Hematopoietic multipotent progenitor cell (in vitro differentiated cells): ENCODE measurements at regions not wholly inside any gene's neighbourhood (a gene's known extent, or its start where the extent isn't known, plus 50 kb on each side); places are given as distances from the start of the nearest gene placed in this dataset.
"Not testable (repeated sequence)": the region's sequence is repeated elsewhere in the genome, so short reads cannot be mapped to it uniquely, and the experiment has no call there.

Source experiments
- DNase-seq, 3 donors: peaks; one replicate each; pipeline ENCODE4 v3.0.0-alpha.2; 2011 to 2015; ENCODE audit warnings: low read depth in 2 of 3, low spot score in 2 of 3

DNA sequence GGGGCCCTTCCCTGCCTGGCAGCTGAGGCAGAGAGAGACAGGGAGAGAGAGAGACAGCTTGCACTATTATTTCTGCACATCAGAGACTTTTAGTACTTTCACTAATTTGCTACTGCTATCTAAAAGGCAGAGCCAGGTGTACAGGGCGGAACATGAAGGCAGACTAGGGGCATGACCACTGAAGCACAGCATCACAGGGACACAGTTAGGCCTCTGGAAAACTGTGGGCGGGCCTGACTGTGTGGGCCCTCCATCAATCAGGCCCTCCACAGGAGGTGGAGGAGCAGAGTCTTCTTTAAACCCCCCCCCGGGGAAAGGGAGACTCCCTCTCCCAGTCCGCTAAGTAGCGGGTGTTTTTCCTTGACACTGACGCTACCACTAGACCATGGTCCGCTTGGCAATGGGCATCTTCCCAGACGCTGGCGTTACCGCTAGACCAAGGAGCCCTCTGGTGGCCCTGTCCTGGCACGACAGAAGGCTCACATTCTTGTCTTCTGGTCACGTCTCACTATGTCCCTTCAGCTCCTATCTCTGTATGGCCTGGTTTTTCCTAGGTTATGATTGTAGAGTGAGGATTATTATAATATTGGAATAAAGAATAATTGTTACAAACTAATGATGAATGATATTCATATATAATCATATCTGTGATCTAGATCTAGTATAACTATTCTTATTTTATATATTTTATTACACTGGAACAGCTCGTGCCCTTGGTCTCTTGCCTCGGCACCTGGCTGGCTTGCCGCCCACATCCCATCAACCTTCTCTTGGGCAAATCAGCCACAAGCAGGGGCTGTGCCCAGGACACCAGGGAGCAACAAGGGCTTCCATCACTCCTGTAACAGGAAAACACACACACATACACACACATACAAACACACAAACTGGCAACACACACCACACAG, 60.7 kb upstream of the PPP2R2D start:
- not testable (repeated sequence) for DNase-seq

DNA sequence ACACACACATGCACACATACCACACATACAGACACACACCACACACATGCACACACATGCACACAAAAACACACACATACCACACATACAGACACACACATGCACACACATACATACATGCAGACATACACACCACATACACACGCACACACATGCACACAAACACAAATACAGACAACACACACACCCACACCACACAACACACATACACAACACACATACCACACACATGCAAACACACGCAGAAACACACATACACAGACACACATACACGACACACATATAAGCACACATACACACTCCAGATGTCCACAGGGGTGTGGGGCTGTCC, 60.1 kb upstream of the PPP2R2D start:
- DNase-seq = no peak

- DNase-seq = peak in 2 of 3 donors; percentile 37 to 55
Measured at GRCh38 chr10:131841131-131841660, 59.6 kb upstream of the PPP2R2D start.

DNA sequence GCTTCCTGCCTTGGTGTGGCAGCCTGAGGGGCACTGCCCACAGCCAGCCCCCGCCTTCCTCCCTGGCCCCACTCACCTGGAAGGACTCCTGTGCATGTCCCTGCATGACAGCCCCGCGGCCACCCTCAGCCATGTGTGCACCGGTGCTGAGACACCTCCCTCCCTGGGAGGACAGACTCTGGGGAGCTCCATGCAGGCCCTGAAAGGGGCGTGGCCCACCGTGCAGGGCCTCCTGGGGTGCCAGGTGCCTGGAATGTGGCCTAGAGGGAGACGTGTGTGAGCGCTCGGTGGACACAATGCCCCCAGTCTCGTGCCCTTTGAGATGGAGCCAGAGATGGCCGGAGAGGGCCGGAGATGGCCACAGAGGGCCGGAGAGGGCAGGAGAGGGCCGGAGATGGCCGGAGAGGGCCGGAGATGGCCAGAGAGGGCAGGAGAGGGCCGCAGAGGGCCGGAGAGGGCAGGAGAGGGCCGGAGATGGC, 59.1 kb upstream of the PPP2R2D start:
- no peak for DNase-seq

GRCh38 chr10:131842351-131843088, 58.3 kb upstream of the PPP2R2D start:
- DNase-seq = no peak

- no peak for DNase-seq
Measured at GRCh38 chr10:131843089-131843595, 57.7 kb upstream of the PPP2R2D start.

DNA sequence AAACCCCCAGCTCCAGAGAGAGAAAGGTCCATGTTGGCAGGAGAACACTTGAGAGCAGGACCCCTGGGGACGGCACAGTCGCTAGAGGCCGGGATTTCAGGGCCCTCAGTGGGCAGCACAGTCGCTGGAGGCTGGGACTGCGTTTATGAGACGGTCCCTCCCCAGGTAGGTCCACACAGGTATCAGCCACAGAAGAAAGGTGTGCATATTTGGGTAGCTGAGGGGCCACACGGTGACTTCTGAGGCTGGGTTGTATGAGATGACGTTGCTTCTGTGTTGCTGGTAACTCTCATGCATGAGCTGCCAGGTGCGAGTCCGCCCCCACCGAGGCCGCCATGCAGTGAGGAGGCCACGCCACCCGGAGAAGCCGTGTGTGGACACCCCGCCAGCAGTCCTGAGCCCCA, 56.9 kb upstream of the PPP2R2D start:
- no peak for DNase-seq

- DNase-seq = no peak
Measured at GRCh38 chr10:131844529-131845084, 56.2 kb upstream of the PPP2R2D start.

DNA sequence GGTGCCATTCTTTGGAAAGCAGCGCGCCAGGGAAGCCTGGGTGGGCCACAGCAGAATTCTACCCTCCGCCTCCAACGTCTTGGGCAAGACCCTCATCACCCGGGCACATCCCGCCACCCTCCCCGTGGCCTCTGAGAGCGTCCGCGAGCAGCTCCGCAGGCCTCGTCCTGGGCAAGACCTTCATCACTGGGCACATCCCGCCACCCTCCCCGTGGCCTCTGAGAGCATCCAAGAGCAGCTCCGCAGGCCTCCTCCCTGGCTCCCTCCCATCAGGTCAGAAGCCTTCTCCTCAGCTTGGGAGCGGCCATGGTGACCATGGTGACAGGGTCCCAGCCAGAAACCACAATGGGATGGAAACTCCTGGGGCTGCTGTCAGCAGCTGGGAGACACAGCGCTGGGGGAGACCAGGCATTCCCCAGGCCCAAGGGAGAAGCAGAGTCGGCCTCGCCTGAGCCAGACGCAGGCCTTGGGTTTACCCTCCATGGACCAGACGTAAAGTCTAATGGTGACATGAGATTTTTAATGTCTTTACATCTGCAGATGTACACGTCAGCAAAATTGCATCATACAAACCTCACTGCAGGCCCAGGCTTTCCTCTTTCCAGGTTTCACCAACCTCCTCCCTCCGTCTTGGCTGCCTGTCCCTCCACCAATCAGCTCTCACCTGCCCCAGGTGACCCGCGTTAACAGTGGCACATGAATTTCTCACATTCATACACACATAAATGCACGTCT, 55.1 kb upstream of the PPP2R2D start:
- no peak for DNase-seq

DNA sequence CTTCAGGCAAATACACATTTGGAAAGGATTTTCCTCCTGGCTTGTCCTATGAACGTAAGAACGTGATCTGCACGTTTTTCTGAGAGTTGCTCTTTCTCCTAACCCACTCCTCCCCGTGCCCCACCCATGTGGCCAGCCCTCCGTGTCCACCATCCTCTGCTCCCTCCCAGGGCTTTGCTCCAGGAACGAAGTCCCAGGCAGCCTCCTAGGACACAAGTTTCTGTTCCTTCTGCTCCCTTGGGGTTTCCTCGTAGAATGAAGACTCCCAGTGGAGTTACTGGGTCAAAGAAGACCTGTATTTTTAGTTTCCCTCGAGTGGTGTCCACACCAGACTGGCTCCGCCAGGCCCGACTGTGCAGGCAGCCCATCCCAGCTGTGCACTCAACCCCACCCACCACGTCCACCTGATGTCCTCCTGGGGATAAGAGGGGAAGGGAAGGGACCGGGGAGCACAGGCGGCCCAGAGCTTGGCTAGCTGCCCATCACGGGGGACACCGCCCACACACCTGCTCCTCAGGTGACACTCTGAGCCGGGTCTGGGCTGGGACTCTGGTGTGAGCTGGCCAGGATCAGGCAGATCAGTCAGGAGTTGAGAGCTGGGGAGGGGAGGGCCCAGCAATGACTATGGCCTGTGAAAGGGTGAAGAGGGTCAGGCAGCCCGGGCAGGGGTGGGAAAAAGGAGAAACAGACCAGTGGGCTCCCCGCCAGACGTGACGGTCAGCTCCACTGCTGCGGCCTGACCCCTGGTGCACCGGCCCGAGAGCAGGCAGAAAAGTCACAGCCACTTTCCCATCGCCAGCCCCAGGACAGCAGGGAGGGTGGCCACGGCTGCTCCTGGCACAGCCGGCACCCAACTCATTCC, 54.3 kb upstream of the PPP2R2D start:
- no peak for DNase-seq

DNA sequence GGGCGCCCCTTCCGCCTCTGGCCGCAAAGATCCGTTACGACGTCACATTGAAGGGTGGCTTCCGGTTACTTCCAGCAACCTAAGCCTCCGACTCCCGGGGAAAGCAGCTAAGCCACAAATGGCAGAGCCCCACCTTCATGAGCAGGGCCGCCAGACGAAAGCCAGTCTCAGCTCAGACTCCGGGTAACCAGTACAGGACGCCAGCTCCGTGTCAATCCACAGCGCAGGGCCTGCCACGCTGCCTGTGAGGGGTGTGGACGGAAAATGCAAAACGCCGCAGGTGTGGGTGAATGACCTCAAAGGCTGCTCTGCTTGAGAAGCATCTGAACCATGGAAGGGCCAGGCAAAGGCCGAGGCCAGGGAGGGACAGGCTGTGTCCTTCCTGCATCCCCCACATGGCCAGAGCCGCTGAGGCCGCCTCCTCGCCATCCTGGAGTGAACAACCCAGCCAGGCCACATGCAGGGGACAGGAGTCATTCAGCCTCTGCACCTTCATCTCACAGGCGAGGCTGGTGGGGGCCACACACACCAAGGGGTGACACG, 53.5 kb upstream of the PPP2R2D start:
- DNase-seq = no peak

DNA sequence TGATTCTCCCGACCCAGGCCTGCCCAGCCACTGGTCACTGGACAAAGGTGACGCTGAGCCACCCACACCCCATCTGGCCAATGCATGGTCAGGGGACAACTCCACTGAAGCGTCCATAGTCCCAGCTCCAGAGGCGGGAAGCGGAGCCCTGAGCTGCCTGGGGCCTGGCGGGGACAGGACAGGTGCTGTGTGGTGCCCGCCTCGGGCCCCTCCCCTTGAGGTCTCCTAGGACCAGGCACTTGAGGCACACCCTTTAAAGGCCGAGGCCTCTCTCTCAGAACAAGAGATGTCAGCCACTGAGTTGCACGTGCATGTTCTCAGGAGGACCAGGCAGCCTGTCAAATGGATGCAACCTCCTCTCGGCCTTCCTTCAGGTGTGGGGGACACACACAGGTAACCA, 52.5 kb upstream of the PPP2R2D start:
- no peak for DNase-seq

DNA sequence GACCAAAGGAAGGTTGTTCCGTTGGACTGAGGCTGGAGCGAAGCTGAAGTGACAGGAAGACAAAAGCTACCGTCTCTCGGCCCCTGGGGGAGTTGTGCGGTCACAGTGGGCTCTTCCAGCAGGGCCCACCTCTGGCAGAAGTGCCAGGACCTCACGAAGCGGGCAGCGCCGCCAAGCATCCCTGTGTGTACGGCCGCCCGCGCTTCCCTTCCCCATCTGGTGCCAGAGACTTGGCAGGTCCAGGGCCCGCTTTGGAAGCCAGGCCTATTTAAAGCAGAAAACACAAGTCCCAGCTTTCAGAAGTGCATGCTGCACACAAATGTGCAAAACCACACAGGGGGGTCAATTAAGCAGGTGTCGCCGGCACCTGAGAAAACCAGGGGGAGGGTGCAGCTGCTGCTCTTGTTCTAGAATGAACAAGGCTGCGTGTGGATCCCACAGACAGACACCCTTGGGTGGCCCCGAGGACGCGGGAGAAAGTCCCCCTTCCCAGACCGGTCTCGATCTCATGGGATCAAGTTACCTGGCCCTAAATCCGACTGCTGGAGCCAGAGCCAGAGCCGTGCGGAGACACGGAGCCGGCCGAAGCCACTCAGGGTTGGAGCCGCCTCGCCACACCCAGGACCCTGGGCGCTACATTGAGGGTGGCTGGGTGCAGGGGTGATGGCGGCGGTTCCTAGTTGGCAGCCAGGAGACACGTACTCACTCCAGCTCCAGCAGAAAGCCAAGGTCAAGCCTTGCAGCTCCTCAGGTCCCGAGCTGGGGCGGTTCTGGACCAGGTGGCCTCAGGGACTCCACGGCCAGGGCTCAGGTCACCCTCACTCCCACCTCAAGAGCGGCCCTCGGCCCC, 51.8 kb upstream of the PPP2R2D start:
- no peak for DNase-seq

GRCh38 chr10:131849591-131850382, 51.0 kb upstream of the PPP2R2D start:
- DNase-seq = no peak

DNA sequence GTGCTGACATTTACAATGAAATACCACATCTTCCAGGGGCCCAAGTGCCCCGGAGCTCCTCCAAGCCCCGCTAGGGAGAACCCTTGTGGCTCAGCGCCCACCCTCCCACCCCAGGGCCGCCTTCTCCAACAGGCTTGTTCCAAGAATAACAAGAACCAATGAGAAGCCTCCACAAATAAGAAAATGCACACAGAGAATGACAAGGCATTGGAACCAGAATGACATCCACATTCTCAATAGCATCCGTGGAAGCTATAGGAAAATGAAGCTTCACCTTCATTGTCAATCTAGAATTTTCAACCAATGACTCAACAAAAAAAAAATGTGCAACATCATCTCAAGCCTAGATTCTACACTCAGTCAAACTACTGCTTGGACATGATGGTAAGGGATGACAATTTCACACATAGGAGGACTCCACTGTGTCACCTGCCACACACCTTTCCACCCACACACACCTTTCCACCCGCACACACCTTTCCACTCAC, 50.4 kb upstream of the PPP2R2D start:
- DNase-seq = no peak
